Epithelial cell of esophagus (primary cell): ENCODE measurements at regions not wholly inside any gene's neighbourhood (a gene's known extent, or its start where the extent isn't known, plus 50 kb on each side); places are given as distances from the start of the nearest gene placed in this dataset.

Experiments
- DNase-seq: peaks from one replicate; pipeline ENCODE4 v3.0.0; 2010; ENCODE audit warnings: low read depth
- H3K4me3 ChIP-seq: 2 replicates; pipeline ENCODE4 v1.5.1; 2011; ENCODE audit warnings: mild to moderate bottlenecking, low read length, control low read depth
- CTCF ChIP-seq: IDR thresholded peaks from 2 replicates; pipeline ENCODE4 v1.5.1; 2011; ENCODE audit warnings: low read depth, mild to moderate bottlenecking, low read length, control low read depth, inconsistent platforms; ENCODE audit not compliant: insufficient read depth; ENCODE audit errors: missing control alignments

- H3K4me3 ChIP-seq = no peak overlapping the region
- DNase-seq = no peak
- TF ChIP-seq CTCF = no peak
Observed at GRCh38 chr1:11358984-11359383, 86.0 kb downstream of the UBIAD1 start.

- no peak for DNase-seq
- no peak overlapping the region for H3K4me3 ChIP-seq
- TF ChIP-seq CTCF = no peak
Observed at GRCh38 chr1:11362547-11363021, 89.6 kb downstream of the UBIAD1 start.

GRCh38 chr1:11364170-11364569 lies 91.2 kb downstream of the UBIAD1 start:
- peak; percentile 44 for TF ChIP-seq CTCF
- DNase-seq = peak; percentile 27
- no peak overlapping the region for H3K4me3 ChIP-seq

- no peak overlapping the region for H3K4me3 ChIP-seq
Observed at GRCh38 chr1:11365744-11366387, 92.9 kb downstream of the UBIAD1 start.

GRCh38 chr1:11373029-11373894 lies 100.3 kb downstream of the UBIAD1 start:
- H3K4me3 ChIP-seq = no peak overlapping the region
- no peak for DNase-seq
- TF ChIP-seq CTCF = no peak

More at GRCh38 chr1:11365744-11366387, 92.9 kb downstream of the UBIAD1 start:
- TF ChIP-seq CTCF = no peak
- no peak for DNase-seq

- DNase-seq = no peak
- no peak for TF ChIP-seq CTCF
Observed at GRCh38 chr1:11373895-11374747, 101.1 kb downstream of the UBIAD1 start.

More at GRCh38 chr1:11373895-11374747, 101.1 kb downstream of the UBIAD1 start:
- H3K4me3 ChIP-seq = no peak overlapping the region
